Activated naive CD8-positive, alpha-beta T cell treated with anti-CD3 and anti-CD28 coated beads, Interleukin-2, amount 50 U/mL, for 24 hours (primary cell): ENCODE measurements at regions not wholly inside any gene's neighbourhood (a gene's known extent, or its start where the extent isn't known, plus 50 kb on each side); places are given as distances from the start of the nearest gene placed in this dataset.

Experiments
- ATAC-seq: fragments of 150-1000 bp; cut with Tn5 transposase; one replicate; pipeline ENCODE4 v1.10.0; 2021
- DNase-seq: peaks from one replicate; pipeline ENCODE4 v3.0.0; 2021
- H3K27ac Mint-ChIP-seq: one replicate; pipeline ENCODE4 v1.8.0; 2021; ENCODE audit warnings: mild to moderate bottlenecking, mixed read lengths
- H3K27me3 Mint-ChIP-seq: one replicate; pipeline ENCODE4 v1.8.0; 2021; ENCODE audit warnings: mixed read lengths
- H3K36me3 Mint-ChIP-seq: one replicate; pipeline ENCODE4 v1.8.0; 2021; ENCODE audit warnings: low read depth, mixed read lengths
- H3K4me1 Mint-ChIP-seq: one replicate; pipeline ENCODE4 v1.8.0; 2021; ENCODE audit warnings: mixed read lengths
- H3K4me3 Mint-ChIP-seq: one replicate; pipeline ENCODE4 v1.8.0; 2021; ENCODE audit warnings: mild to moderate bottlenecking, moderate library complexity, mixed read lengths
- H3K9me3 Mint-ChIP-seq: one replicate; pipeline ENCODE4 v1.8.0; 2021; ENCODE audit warnings: mixed read lengths

- Mint-ChIP-seq H3K27ac (peak overlapping the region; percentile 28), H3K9me3 (no peaks in the 10 kb centered on the region), H3K27me3 (no peaks in the 10 kb centered on the region), H3K36me3 (no peaks in the 10 kb centered on the region), H3K4me3 (peak overlapping the region; percentile 38), H3K4me1 (peaks cover 30% of the 10 kb centered on the region)
- DNase-seq, result no peak
- ATAC-seq, result peak; percentile 83
Observed at GRCh38 chr11:88414981-88415413, 77.5 kb upstream of the CTSC start.

GRCh38 chr11:88414385-88414861, 76.9 kb upstream of the CTSC start:
- Mint-ChIP-seq H3K9me3 (no peaks in the 10 kb centered on the region), H3K4me3 (no peak overlapping the region), H3K27me3 (no peaks in the 10 kb centered on the region), H3K36me3 (no peaks in the 10 kb centered on the region), H3K4me1 (peaks cover 29% of the 10 kb centered on the region), H3K27ac (peak overlapping the region; percentile 34)
- DNase-seq (no peak), ATAC-seq (peak; percentile 37)

GRCh38 chr11:88411265-88411664, 73.7 kb upstream of the CTSC start:
- Mint-ChIP-seq H3K36me3 (no peaks in the 10 kb centered on the region), H3K27me3 (no peaks in the 10 kb centered on the region), H3K27ac (no peak overlapping the region), H3K9me3 (no peaks in the 10 kb centered on the region), H3K4me3 (no peak overlapping the region), H3K4me1 (peaks cover 30% of the 10 kb centered on the region)
- ATAC-seq (no peak), DNase-seq (no peak)

GRCh38 chr11:88410656-88411055, 73.1 kb upstream of the CTSC start:
- ATAC-seq (no peak), DNase-seq (no peak)
- H3K4me1 Mint-ChIP-seq, result peaks cover 25% of the 10 kb centered on the region
- no peaks in the 10 kb centered on the region for H3K9me3 Mint-ChIP-seq
- H3K36me3 Mint-ChIP-seq, result no peaks in the 10 kb centered on the region
- no peaks in the 10 kb centered on the region for H3K27me3 Mint-ChIP-seq
- no peak overlapping the region for H3K4me3 Mint-ChIP-seq
- no peak overlapping the region for H3K27ac Mint-ChIP-seq

GRCh38 chr11:88410056-88410455, 72.5 kb upstream of the CTSC start:
- H3K4me3 Mint-ChIP-seq, result no peak overlapping the region
- H3K27ac Mint-ChIP-seq, result no peak overlapping the region
- H3K9me3 Mint-ChIP-seq, result no peaks in the 10 kb centered on the region
- no peaks in the 10 kb centered on the region for H3K36me3 Mint-ChIP-seq
- H3K27me3 Mint-ChIP-seq, result no peaks in the 10 kb centered on the region
- DNase-seq (no peak), ATAC-seq (no peak)
- peaks cover 19% of the 10 kb centered on the region for H3K4me1 Mint-ChIP-seq

GRCh38 chr11:88406876-88407275, 69.3 kb upstream of the CTSC start:
- no peak for ATAC-seq
- H3K36me3 Mint-ChIP-seq, result no peaks in the 10 kb centered on the region
- peaks cover 12% of the 10 kb centered on the region for H3K4me1 Mint-ChIP-seq
- no peak overlapping the region for H3K4me3 Mint-ChIP-seq
- no peak for DNase-seq
- H3K27me3 Mint-ChIP-seq, result no peaks in the 10 kb centered on the region
- no peak overlapping the region for H3K27ac Mint-ChIP-seq
- H3K9me3 Mint-ChIP-seq, result no peaks in the 10 kb centered on the region

GRCh38 chr11:88405853-88406252, 68.3 kb upstream of the CTSC start:
- no peak overlapping the region for H3K27ac Mint-ChIP-seq

GRCh38 chr11:88404932-88405710, 67.6 kb upstream of the CTSC start:
- DNase-seq, result no peak
- H3K4me3 Mint-ChIP-seq, result no peak overlapping the region
- no peak for ATAC-seq
- no peak overlapping the region for H3K27ac Mint-ChIP-seq
- peaks cover 12% of the 10 kb centered on the region for H3K4me1 Mint-ChIP-seq
- H3K36me3 Mint-ChIP-seq, result no peaks in the 10 kb centered on the region
- H3K27me3 Mint-ChIP-seq, result no peaks in the 10 kb centered on the region
- no peaks in the 10 kb centered on the region for H3K9me3 Mint-ChIP-seq

More at GRCh38 chr11:88405853-88406252, 68.3 kb upstream of the CTSC start:
- DNase-seq (no peak), ATAC-seq (no peak)
- Mint-ChIP-seq H3K27me3 (no peaks in the 10 kb centered on the region), H3K9me3 (no peaks in the 10 kb centered on the region), H3K36me3 (no peaks in the 10 kb centered on the region), H3K4me3 (no peak overlapping the region), H3K4me1 (peaks cover 12% of the 10 kb centered on the region)

- Mint-ChIP-seq H3K9me3 (no peaks in the 10 kb centered on the region), H3K27me3 (no peaks in the 10 kb centered on the region), H3K36me3 (no peaks in the 10 kb centered on the region), H3K27ac (no peak overlapping the region), H3K4me1 (peaks cover 12% of the 10 kb centered on the region), H3K4me3 (no peak overlapping the region)
- no peak for DNase-seq
- no peak for ATAC-seq
Observed at GRCh38 chr11:88404391-88404790, 66.9 kb upstream of the CTSC start.

- H3K27me3 Mint-ChIP-seq, result no peaks in the 10 kb centered on the region
- DNase-seq, result no peak
Observed at GRCh38 chr11:88402784-88403183, 65.2 kb upstream of the CTSC start.

GRCh38 chr11:88402192-88402715, 64.7 kb upstream of the CTSC start:
- DNase-seq, result no peak

More at GRCh38 chr11:88402784-88403183, 65.2 kb upstream of the CTSC start:
- no peaks in the 10 kb centered on the region for H3K9me3 Mint-ChIP-seq
- no peak overlapping the region for H3K4me3 Mint-ChIP-seq
- H3K27ac Mint-ChIP-seq, result no peak overlapping the region
- no peak for ATAC-seq
- H3K36me3 Mint-ChIP-seq, result no peaks in the 10 kb centered on the region
- H3K4me1 Mint-ChIP-seq, result peaks cover 16% of the 10 kb centered on the region

GRCh38 chr11:88398791-88399570, 61.4 kb upstream of the CTSC start:
- Mint-ChIP-seq H3K4me1 (peaks cover 10% of the 10 kb centered on the region), H3K4me3 (no peak overlapping the region), H3K9me3 (no peaks in the 10 kb centered on the region), H3K27me3 (no peaks in the 10 kb centered on the region), H3K36me3 (no peaks in the 10 kb centered on the region), H3K27ac (no peak overlapping the region)
- no peak for ATAC-seq
- DNase-seq, result no peak

More at GRCh38 chr11:88402192-88402715, 64.7 kb upstream of the CTSC start:
- no peaks in the 10 kb centered on the region for H3K9me3 Mint-ChIP-seq
- H3K4me3 Mint-ChIP-seq, result no peak overlapping the region
- no peak overlapping the region for H3K27ac Mint-ChIP-seq
- H3K36me3 Mint-ChIP-seq, result no peaks in the 10 kb centered on the region
- no peak for ATAC-seq
- H3K4me1 Mint-ChIP-seq, result peaks cover 16% of the 10 kb centered on the region
- H3K27me3 Mint-ChIP-seq, result no peaks in the 10 kb centered on the region

GRCh38 chr11:88398372-88398771, 60.8 kb upstream of the CTSC start:
- H3K27ac Mint-ChIP-seq, result no peak overlapping the region
- DNase-seq, result no peak
- no peak overlapping the region for H3K4me3 Mint-ChIP-seq
- peaks cover 10% of the 10 kb centered on the region for H3K4me1 Mint-ChIP-seq
- H3K9me3 Mint-ChIP-seq, result no peaks in the 10 kb centered on the region
- ATAC-seq, result peak; percentile 92
- H3K27me3 Mint-ChIP-seq, result no peaks in the 10 kb centered on the region
- H3K36me3 Mint-ChIP-seq, result no peaks in the 10 kb centered on the region

- Mint-ChIP-seq H3K27me3 (no peaks in the 10 kb centered on the region), H3K9me3 (no peaks in the 10 kb centered on the region), H3K4me1 (no peaks in the 10 kb centered on the region), H3K36me3 (no peaks in the 10 kb centered on the region), H3K4me3 (no peak overlapping the region), H3K27ac (no peak overlapping the region)
- ATAC-seq (no peak), DNase-seq (no peak)
Observed at GRCh38 chr11:88390254-88390653, 52.7 kb upstream of the CTSC start.

GRCh38 chr11:88387957-88388356, 50.4 kb upstream of the CTSC start:
- Mint-ChIP-seq H3K27ac (no peak overlapping the region), H3K27me3 (no peaks in the 10 kb centered on the region), H3K9me3 (no peaks in the 10 kb centered on the region)

More at GRCh38 chr11:88387957-88388356, 50.4 kb upstream of the CTSC start:
- DNase-seq (no peak), ATAC-seq (no peak)
- H3K36me3 Mint-ChIP-seq, result no peaks in the 10 kb centered on the region
- no peak overlapping the region for H3K4me3 Mint-ChIP-seq
- H3K4me1 Mint-ChIP-seq, result peaks cover 2% of the 10 kb centered on the region
